T-cell (primary cell): ENCODE measurements at regions not wholly inside any gene's neighbourhood (a gene's known extent, or its start where the extent isn't known, plus 50 kb on each side); places are given as distances from the start of the nearest gene placed in this dataset.
"Not testable (repeated sequence)": the region's sequence is repeated elsewhere in the genome, so short reads cannot be mapped to it uniquely, and the experiment has no call there.

ENCODE experiments used
- ATAC-seq, 4 experiments: fragments of 200-7000 bp in 3 of 4; fragments of 150-1000 bp in 1 of 4; cut with Tn5 transposase; replicated peaks in 1 of 4; 1 replicate in 3 of 4; 2 replicates in 1 of 4; pipeline ENCODE4 v1.10.0; 2021; ENCODE audit warnings: moderate library complexity in 3 of 4, mild to moderate bottlenecking in 2 of 4, moderate number of reproducible peaks in 1 of 4
- CTCF ChIA-PET, 2 donors: fragments of 300-600 bp; sonication (Branson Sonifier 250); formaldehyde crosslinking; loops; one replicate each; lab custom pipeline; 2022; ENCODE audit warnings: antibody characterized with exemption in 2 of 2; lab: Charles Lee
- POLR2A ChIA-PET, 2 donors: fragments of 300-600 bp; sonication (Branson Sonifier 250); formaldehyde crosslinking; loops; one replicate each; lab custom pipeline; 2022; ENCODE audit warnings: antibody characterized with exemption in 2 of 2; lab: Charles Lee
- DNase-seq, 35 experiments: peaks; one replicate each; pipeline versions ENCODE4 v3.0.0 to v3.0.0-alpha.2; 2013 to 2023
- H3K27ac ChIP-seq: one replicate; pipeline ENCODE4 v1.5.1; 2013; ENCODE audit warnings: low read length
- H3K27me3 ChIP-seq, 2 experiments: replicated peaks in 1 of 2; 1 replicate in 1 of 2; 2 replicates in 1 of 2; pipeline versions ENCODE4 v1.6.1 to v1.7.0; 2013; ENCODE audit warnings: low read length in 1 of 2, mixed read lengths in 1 of 2; ENCODE audit not compliant: control insufficient read depth in 2 of 2, insufficient read depth in 2 of 2; ENCODE audit errors: extremely low read depth in 1 of 2
- H3K36me3 ChIP-seq, 2 donors: 1 replicate in 1 of 2; 2 replicates in 1 of 2; pipeline versions ENCODE4 v1.6.1 to v1.7.0; 2013; ENCODE audit warnings: low read length in 1 of 2; ENCODE audit not compliant: control insufficient read depth in 2 of 2, insufficient read depth in 1 of 2; ENCODE audit errors: extremely low read depth in 1 of 2
- H3K4me1 ChIP-seq, 2 experiments: 1 replicate in 1 of 2; 2 replicates in 1 of 2; pipeline versions ENCODE4 v1.6.1 to v1.7.0; 2013; ENCODE audit warnings: low read length in 2 of 2, mixed read lengths in 1 of 2; ENCODE audit not compliant: insufficient read depth in 2 of 2, control insufficient read depth in 1 of 2; ENCODE audit errors: extremely low read depth in 1 of 2
- H3K4me3 ChIP-seq, 2 donors: 1 replicate in 1 of 2; 2 replicates in 1 of 2; pipeline versions ENCODE4 v1.5.1 to v1.7.0; 2013; ENCODE audit warnings: mild to moderate bottlenecking in 2 of 2, low read length in 1 of 2, moderate library complexity in 1 of 2; ENCODE audit not compliant: control insufficient read depth in 1 of 2; ENCODE audit errors: extremely low read depth in 1 of 2
- H3K9me3 ChIP-seq: 2 replicates; pipeline ENCODE4 v1.7.0; 2013
- H3K27ac Mint-ChIP-seq, 2 donors: one replicate each; pipeline ENCODE4 v1.8.0; 2020 to 2021; ENCODE audit warnings: mild to moderate bottlenecking in 2 of 2, mixed read lengths in 2 of 2
- H3K27me3 Mint-ChIP-seq, 2 donors: one replicate each; pipeline ENCODE4 v1.8.0; 2021 to 2022; ENCODE audit warnings: mixed read lengths in 2 of 2
- H3K36me3 Mint-ChIP-seq: one replicate; pipeline ENCODE4 v1.8.0; 2021; ENCODE audit warnings: mixed read lengths
- H3K4me1 Mint-ChIP-seq, 3 donors: one replicate each; pipeline ENCODE4 v1.8.0; 2020 to 2022; ENCODE audit warnings: mixed read lengths in 3 of 3, mild to moderate bottlenecking in 1 of 3
- H3K4me3 Mint-ChIP-seq, 3 donors: one replicate each; pipeline ENCODE4 v1.8.0; 2020 to 2022; ENCODE audit warnings: mild to moderate bottlenecking in 3 of 3, mixed read lengths in 3 of 3, moderate library complexity in 3 of 3
- H3K9me3 Mint-ChIP-seq, 3 donors: one replicate each; pipeline ENCODE4 v1.8.0; 2020 to 2022; ENCODE audit warnings: mixed read lengths in 3 of 3
- WGBS: methylation state at CpG from one replicate; pipeline ENCODE4 v1.1.5; 2013; ENCODE audit warnings: missing lambda C conversion rate; ENCODE audit not compliant: insufficient coverage; 5-methylcytosine and 5-hydroxymethylcytosine counted together

- ATAC-seq (peak in 1 of 4 experiments; percentile 36), DNase-seq (peak in 1 of 35 experiments; percentile 23)
- H3K27me3 ChIP-seq, H3K9me3 Mint-ChIP-seq, CTCF ChIA-PET, H3K4me1 Mint-ChIP-seq, H3K36me3 ChIP-seq, H3K9me3 ChIP-seq, H3K27ac Mint-ChIP-seq, H3K36me3 Mint-ChIP-seq, H3K4me3 Mint-ChIP-seq, H3K27ac ChIP-seq, POLR2A ChIA-PET, H3K4me3 ChIP-seq, H3K4me1 ChIP-seq: not testable (repeated sequence)
- WGBS = 78% methylated on average over 22 of the region's 24 CpGs
- H3K27me3 Mint-ChIP-seq = peaks cover 9 to 14% of the 10 kb centered on the region in 2 donors
Observed at GRCh38 chr14:105615986-105616801, 89.8 kb downstream of the TMEM121 start.

- Mint-ChIP-seq H3K27me3 (peaks cover 9 to 14% of the 10 kb centered on the region in 2 donors), H3K36me3 (no peaks in the 10 kb centered on the region), H3K4me3 (no peak overlapping the region), H3K4me1 (no peaks in the 10 kb centered on the region), H3K9me3 (peaks cover 0 to 5% (median 0%) of the 10 kb centered on the region in 3 donors), H3K27ac (no peak overlapping the region)
- Histone ChIP-seq H3K4me3 (no peak overlapping the region), H3K27me3 (peaks cover 2 to 6% of the 10 kb centered on the region in 2 experiments), H3K4me1 (no peaks in the 10 kb centered on the region), H3K36me3 (no peaks in the 10 kb centered on the region), H3K27ac (no peak overlapping the region), H3K9me3 (no peaks in the 10 kb centered on the region)
- ChIA-PET CTCF (no interaction called here), POLR2A (no interaction called here)
- whole genome bisulfite sequencing = 57% methylated on average over 8 of the region's 8 CpGs
- peak in 1 of 35 experiments; percentile 24 for DNase-seq
- peak in 1 of 4 experiments; percentile 34 for ATAC-seq
Observed at GRCh38 chr14:105616802-105617192, 90.4 kb downstream of the TMEM121 start.

GRCh38 chr14:105617201-105617777 is 90.9 kb downstream of the TMEM121 start:
- no peaks in the 10 kb centered on the region for H3K4me1 Mint-ChIP-seq
- Histone ChIP-seq H3K4me3 (no peak overlapping the region), H3K27me3 (peaks cover 2 to 6% of the 10 kb centered on the region in 2 experiments), H3K27ac (no peak overlapping the region), H3K4me1 (no peaks in the 10 kb centered on the region), H3K9me3 (no peaks in the 10 kb centered on the region), H3K36me3 (no peaks in the 10 kb centered on the region)
- 77% methylated on average over 7 of the region's 7 CpGs for WGBS
- no peak for ATAC-seq
- POLR2A ChIA-PET = no interaction called here
- DNase-seq = peak in 1 of 35 experiments; percentile 24
- peaks cover 9 to 14% of the 10 kb centered on the region in 2 donors for H3K27me3 Mint-ChIP-seq
- H3K27ac Mint-ChIP-seq = no peak overlapping the region
- peaks cover 0 to 5% (median 0%) of the 10 kb centered on the region in 3 donors for H3K9me3 Mint-ChIP-seq
- H3K4me3 Mint-ChIP-seq = no peak overlapping the region
- H3K36me3 Mint-ChIP-seq = no peaks in the 10 kb centered on the region
- CTCF ChIA-PET = interaction anchor here in 1 of 2 donors (0.6 kb wide), 1 partner anchor 28 kb away, joined by 3 read pairs; no protein-coding TSS in a partner anchor

GRCh38 chr14:105617805-105618204 is 91.4 kb downstream of the TMEM121 start:
- no CpG with 5 or more reads among the region's 8 CpGs for WGBS
- H3K27me3 ChIP-seq, POLR2A ChIA-PET, H3K4me3 Mint-ChIP-seq, H3K36me3 ChIP-seq, CTCF ChIA-PET, H3K4me1 ChIP-seq, H3K4me3 ChIP-seq, H3K27ac Mint-ChIP-seq, H3K4me1 Mint-ChIP-seq, H3K36me3 Mint-ChIP-seq, ATAC-seq, H3K9me3 ChIP-seq, H3K27ac ChIP-seq, H3K9me3 Mint-ChIP-seq: not testable (repeated sequence)
- DNase-seq = peak in 1 of 35 experiments; percentile 19
- H3K27me3 Mint-ChIP-seq = peaks cover 9 to 14% of the 10 kb centered on the region in 2 donors

GRCh38 chr14:105619324-105619723 is 92.9 kb downstream of the TMEM121 start:
- H3K9me3 ChIP-seq, H3K4me3 Mint-ChIP-seq, H3K4me1 ChIP-seq, H3K9me3 Mint-ChIP-seq, H3K36me3 ChIP-seq, H3K27ac ChIP-seq, H3K27me3 Mint-ChIP-seq, CTCF ChIA-PET, ATAC-seq, H3K4me1 Mint-ChIP-seq, DNase-seq, POLR2A ChIA-PET, H3K36me3 Mint-ChIP-seq, H3K27me3 ChIP-seq, H3K27ac Mint-ChIP-seq, H3K4me3 ChIP-seq: not testable (repeated sequence)
- no CpG with 5 or more reads among the region's 6 CpGs for WGBS

- H3K27ac ChIP-seq, H3K4me1 Mint-ChIP-seq, ATAC-seq, H3K9me3 Mint-ChIP-seq, H3K36me3 ChIP-seq, POLR2A ChIA-PET, H3K27ac Mint-ChIP-seq, CTCF ChIA-PET, H3K36me3 Mint-ChIP-seq, H3K27me3 Mint-ChIP-seq, H3K9me3 ChIP-seq, H3K27me3 ChIP-seq, H3K4me3 ChIP-seq, H3K4me3 Mint-ChIP-seq, H3K4me1 ChIP-seq: not testable (repeated sequence)
- peak in 1 of 35 experiments; percentile 19 for DNase-seq
- no CpG with 5 or more reads among the region's 35 CpGs for WGBS
Observed at GRCh38 chr14:105620178-105620864, 93.9 kb downstream of the TMEM121 start.
